GM19328 (cell line): ENCODE measurements at regions not wholly inside any gene's neighbourhood (a gene's known extent, or its start where the extent isn't known, plus 50 kb on each side); places are given as distances from the start of the nearest gene placed in this dataset.

ENCODE experiments used
- ATAC-seq: cut with Tn5 transposase; IDR thresholded peaks from one replicate; pipeline ENCODE4 v1.9.1; 2021; ENCODE audit warnings: mild to moderate bottlenecking, moderate library complexity; ENCODE audit not compliant: unreplicated experiment

DNA sequence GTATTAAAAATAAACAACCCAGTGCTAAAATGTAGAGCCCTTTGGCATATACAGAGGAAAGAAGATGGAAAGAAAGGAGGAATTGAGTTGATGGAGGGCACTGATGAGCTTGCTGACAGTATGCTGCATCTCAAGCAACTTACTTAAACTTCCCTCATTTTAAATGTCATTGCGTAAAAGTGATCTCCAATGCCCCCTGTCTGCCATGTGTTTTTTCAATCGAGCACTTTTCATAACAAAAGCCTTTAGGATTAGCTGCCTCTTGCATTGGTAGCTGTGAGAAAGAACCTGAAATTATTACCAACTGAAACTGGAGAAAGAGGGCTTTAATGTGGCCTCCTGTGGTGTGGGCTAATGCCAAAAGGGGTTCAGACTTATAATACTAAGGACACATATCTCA lies 541.6 kb downstream of the SUCLA2 start:
- ATAC-seq = no peak

DNA sequence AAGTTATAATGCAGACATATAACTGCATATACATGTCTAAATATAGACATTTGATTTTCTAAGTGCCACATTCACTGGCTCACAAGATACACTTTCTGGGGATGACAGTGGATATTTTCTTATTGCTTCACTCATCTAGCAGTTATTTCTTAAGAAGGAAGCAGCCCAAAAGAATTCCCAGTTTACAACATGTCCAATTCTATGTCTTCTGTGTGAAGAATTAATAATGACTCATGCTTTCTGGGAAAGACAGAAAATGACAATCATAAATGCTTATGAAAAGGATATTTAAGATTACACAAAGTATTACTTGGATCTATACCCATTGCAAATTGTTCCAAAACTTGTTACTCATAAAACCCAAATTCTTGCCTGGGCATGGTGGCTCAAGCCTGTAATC lies 543.4 kb downstream of the SUCLA2 start:
- no peak for ATAC-seq

DNA sequence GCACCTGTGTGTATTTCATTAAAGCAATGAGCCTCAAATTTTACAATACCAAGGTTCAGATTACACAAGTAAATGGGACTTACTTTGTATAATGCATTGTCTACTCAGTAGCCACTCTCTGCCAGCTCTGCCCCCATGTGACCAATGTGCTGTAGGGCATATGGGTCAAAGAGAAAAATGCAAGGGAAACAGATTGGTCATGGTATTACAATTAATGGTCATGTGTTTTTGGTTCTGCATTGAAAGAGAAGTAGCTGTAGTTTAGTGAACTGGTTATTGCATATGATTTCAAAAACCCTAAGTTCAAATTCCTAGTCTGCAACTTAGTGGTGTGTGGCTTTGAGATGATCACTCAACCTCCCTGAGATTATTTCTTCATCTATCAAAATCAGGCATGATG lies 545.4 kb downstream of the SUCLA2 start:
- ATAC-seq = no peak

DNA sequence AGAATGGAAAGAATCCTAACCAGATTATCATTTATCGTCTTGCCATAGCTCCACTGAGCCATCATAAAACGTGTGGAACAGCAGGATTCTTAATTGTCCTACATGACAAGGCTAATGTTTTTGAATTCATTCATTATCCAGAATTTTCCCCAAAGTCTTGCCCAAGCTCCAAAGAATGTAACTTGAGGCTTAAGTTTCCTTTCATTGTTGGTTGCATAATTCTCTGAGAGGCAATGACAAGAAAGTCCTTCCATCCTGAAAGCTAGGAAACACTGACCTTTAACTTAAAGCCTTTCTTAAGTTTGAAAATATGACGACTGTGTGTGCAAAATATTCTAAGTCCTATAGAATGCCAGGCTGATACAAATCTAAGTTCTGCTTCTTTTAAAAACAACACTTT lies 546.1 kb downstream of the SUCLA2 start:
- no peak for ATAC-seq

DNA sequence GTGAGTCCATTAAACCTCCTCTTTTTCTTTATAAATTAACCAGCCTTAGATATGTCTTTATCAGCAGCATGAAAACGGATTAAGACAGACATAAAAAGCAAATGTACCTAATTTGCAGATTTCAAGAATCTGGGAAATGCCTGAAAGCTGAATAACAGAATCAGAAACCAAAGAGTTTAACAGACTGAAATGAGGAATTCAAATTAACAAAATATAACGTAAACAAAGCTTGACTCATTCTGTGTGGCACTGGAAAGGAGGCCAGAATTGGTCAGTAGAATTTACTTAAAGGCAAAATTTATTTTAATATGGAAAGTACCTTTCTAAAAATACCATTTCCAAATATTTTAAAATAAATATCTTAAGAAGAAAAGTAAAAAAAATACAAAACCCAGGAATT lies 540.6 kb upstream of the HTR2A start:
- no peak for ATAC-seq

DNA sequence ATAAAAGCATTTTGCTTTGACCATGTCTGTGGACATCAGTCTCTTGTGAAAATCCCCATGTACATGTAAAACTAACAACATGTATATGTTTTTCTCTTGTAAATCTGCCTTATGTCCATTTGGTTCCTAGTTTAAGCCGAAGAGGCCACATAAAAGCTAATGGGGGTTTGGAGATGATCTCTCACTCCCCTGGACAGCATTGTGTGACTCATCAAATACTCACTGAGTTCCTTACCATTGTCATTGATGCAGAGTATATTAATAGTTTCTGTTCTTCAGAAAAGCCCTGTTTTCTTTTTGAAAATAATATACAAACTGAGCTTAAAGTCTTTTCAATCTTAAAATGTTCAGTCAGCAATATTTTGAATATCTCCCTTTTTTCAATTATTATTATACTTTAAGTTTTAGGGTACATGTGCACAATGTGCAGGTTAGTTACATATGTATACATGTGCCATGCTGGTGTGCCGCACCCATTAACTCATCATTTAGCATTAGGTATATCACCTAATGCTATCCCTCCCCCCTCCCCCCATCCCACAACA lies 536.7 kb upstream of the HTR2A start:
- no peak for ATAC-seq

DNA sequence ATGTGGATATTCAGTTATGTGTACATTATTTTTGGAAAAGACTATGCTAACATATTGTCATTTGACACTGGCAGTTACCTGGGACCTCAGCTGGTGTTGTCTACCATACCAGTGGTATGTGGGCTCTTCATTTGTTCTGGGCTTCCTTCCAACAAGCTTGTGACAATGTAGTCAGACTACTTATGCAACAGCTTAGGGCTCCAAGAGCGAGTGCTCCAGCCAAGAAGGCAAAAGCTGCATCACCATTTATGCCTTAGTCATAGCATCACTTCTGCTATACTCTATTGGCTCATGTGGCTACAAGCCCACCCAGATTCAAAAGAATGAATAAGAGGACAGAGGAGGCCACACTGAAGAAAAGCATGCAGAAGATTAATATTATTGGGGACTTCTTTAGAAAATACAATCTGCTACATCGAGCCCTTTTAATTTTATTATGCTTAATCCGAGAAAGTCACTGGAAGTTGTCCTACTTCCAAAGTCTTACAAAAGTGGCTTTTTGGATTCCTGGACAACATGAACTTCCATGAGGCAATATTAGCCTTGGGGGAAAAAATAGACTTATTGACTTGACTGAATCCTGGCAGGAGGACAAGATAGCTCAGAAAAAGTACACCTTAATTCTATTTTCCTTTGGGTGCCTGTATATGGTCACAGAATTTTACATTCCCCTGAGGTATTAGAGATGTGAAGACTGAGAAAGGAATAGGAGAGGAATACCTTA lies 529.4 kb upstream of the HTR2A start:
- no peak for ATAC-seq

DNA sequence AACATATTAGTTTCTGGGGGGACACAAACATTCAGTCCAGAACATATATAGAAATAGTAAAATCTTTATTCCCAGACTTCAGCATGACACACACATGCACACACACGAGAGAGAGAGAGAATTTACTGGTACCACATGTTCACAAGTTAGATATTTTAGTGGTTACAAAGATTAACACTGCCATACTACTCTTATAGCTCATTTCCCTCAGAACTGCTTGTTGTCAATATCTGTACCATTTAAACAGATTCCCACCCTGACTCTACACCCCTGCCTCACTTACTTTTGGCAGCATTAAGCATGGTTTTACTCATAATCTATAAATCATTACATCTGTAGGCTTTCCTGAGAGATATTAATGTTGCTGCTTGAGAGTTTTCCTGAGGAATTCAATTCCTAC lies 524.7 kb upstream of the HTR2A start:
- no peak for ATAC-seq

DNA sequence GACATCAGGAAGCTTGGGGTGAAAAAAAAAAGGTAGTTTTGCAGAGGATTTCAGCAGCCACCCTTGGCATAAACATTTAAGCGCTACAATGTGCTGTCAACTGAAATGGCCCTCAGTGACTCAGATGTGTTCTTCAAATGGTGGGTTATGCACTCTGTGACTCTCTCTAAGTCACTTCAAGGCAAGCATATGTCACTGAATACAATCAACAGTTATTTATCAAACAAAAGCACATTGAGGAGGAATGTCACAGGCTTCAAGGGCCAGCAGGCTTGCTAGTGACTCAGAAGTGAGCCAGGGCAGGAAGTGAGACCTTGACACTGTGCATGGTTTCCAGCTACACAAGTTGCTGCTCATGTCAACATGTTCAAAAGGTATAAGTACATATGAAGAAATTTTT lies 523.7 kb upstream of the HTR2A start:
- no peak for ATAC-seq

DNA sequence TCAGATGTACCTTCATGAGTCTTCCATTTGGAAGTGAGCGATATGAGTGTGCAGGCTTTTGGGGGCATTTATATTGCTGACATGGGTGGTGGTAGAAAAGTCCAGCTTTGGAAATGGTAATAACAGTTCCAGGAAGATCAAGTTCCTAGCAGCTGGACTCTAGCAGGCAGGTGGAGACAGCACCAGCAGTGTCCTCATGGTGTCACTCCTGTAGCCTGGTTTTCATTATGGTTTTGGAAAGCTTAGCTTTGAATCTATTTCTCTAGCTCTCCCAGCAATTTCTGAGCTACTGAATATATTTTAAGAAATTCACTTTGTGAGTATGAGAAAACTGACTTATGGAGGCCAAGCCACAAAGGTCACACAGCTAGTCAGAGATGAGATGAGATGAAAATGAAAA lies 523.2 kb upstream of the HTR2A start:
- ATAC-seq = no peak

DNA sequence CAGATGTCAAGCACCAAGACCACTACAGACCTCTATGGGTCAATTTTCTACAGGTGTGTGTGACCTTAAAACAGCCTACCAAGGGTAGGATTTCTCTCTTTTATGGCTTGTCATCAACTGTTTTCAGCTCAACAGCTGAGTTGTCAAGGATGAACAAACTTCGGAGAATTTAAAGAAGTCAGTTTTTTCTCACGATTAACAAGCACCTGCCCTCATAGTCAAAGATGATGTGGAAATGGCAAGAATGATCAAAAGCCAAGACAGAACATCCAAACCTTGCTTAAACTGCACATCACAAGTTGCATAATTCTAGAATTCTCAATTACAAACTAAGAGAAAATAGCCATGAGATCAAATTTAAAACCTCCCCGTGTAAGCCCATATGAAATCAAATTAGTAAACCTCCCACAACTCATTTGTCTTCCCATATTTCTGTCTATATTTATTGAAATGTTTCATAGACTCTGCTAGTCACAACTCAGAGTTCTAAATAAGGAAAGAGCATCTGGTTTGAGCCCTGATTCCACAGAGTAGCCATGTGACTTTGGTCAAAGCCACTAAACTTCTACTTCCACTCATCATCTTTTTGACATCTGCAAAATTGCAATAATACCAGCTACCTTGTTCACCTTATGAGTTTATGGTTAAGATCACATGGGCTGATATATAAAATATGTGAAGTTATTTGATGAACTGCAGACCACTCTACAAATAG lies 521.5 kb upstream of the HTR2A start:
- ATAC-seq = no peak

DNA sequence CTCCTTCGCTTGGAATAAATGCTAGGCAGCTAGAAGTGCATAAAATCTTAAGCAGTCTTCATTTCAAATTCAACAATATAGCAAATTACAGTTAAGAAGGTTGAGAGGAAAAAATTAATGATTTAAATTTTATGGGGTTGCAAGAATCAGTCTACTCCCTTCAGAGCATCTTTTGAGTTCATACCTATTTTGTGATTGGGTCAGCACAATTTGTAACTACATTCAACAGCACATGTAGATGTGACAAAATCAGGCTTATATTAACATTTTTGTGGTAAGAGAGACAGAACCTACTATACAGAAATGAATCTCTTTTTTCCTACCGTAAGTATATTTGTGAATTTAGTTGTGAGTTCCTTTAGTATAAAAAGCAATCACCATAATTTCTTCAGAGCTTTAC lies 520.6 kb upstream of the HTR2A start:
- no peak for ATAC-seq

DNA sequence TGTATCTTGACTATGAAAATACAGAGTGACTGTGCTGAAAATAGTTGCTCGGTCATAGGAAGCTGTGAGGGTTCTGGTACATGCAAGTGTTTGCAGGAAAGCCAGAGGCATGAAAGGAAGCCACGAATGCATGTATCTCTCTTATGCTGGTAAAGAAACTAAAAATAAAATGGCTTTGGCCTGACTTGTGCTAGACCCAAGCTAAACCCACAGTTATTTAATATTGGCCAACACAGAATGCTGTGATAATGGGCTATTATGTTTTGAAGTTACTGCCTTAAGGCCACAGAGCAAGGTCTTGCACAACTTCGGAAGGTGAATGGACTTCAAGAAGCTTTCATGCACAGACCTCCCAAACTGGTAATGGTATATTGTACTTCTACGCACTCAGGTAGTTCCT lies 518.2 kb upstream of the HTR2A start:
- no peak for ATAC-seq

DNA sequence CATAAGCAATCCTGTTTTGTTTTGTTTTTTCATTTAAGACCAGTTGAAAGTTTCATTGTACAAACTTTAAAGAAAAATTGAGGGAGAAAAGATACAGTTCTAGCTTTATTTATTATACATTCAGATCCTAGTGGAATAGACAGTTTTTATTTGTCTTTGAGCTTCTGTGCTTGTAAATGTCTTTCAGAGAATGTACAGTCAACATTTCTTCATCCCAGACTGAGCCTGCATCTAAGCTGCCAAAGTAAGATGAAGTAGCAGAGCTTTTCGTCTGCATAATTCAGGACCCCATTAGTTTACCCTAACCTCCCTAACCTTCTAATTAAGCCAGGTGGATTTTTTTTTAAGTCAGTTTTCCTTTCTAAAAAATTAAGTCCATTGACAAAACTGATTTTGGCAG lies 516.7 kb upstream of the HTR2A start:
- no peak for ATAC-seq

DNA sequence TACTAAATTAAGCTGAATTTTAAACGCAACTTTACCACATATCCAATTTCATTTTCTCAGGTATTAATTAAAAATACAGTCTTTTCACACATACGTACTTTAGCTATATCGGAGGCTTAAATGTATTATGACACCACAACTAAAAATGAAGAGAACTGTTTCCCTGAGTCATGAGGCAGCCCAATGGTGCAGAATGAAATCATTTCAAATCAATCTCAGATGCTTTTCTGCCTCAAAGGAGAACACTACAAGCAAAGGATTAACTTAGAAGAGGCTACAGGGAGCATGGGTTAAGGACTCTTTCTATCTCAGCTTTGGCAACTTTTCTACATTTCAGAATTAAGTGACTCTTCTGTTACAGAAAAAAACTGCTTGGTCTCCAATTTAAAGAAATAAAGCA lies 516.3 kb upstream of the HTR2A start:
- no peak for ATAC-seq

DNA sequence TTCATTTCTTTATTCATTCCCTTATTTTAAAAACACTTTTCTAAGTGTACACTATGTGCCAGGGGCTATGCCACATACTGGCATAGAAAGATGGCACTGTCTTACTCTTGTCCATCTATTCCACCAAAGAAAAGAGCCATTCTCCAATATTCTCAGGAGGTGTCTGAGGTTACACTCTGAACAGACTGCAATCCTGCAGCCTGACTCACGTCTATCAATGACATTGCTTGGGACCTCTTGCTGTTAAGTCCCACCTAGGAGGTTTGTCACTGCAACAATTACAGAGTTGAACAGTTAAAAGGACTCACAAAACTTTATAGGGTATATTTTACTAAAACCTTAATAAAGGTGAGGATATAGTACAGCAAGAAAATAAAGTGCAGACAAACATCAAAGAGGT lies 512.9 kb upstream of the HTR2A start:
- ATAC-seq = no peak

DNA sequence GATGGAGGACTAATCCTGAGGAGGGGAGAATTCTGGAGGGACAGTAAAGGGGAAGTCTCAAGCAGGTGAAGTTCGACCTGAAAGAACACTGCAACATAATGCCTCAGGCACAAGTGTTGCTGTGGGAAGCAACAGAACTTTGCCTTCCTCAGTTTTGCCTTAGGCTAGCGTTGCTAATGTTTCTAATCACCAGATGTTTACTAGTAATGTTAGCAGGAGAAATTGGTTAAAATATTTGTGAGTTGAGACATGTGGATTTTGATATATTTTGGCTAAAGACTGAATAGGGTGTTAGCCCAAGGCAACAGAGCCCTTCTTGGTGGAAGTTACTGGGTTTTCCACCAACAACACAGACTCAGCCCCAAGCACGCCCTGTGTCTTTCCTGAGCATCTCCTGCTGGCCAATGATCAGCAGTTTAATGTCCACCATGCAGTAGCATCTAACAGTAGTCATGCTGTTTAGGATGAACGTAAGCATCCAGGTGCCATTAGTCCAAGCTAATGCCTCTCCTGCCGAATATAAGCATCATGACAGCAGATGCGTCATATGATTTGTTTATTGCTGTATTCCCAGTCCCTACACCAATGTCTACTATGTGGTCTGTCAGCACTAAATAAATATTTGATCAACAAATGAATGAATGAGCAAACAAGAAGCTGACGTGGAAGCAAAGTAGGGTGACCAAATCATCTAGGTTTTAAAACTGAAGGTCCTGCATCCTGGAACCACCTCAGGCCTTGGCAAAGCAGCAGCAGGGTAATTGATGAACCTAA lies 511.9 kb upstream of the HTR2A start:
- ATAC-seq = no peak

DNA sequence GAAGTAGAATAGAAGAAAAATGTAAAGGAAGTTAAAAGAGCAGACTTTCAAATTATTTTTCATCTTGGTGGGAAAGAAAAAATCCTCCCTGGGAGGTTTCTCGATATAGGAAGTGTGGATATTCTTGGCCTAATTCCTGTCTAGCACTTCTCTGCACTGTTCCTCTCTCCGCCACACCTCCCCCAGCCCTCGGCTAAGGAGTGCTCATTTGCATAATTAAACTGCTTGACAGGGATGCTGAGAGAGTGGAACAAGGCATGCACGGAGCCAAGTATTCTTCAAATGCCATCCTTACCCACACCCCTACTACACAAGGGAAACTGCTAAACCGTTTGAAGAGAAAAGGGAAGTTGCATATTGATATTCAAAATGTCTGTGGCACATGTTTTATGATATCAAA lies 511.0 kb upstream of the HTR2A start:
- ATAC-seq = no peak

DNA sequence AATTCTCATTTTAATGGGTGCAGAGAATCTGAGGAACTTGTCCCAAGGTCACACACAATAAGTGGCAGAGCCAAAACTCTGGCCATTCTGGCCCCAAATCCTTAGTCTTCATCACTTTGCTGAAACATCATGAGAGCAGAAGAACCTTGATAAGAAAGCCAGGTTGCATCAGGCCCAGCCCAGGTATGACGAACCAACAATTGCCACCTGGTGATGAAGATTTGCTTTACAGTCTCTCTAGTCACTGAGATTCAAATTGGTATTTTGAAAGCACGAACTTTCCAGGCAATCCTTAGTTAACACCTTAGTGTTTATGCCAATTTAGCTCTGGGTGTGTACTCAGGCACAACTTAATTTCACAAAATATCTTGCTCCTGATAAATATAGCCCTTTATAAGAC lies 502.7 kb upstream of the HTR2A start:
- no peak for ATAC-seq

DNA sequence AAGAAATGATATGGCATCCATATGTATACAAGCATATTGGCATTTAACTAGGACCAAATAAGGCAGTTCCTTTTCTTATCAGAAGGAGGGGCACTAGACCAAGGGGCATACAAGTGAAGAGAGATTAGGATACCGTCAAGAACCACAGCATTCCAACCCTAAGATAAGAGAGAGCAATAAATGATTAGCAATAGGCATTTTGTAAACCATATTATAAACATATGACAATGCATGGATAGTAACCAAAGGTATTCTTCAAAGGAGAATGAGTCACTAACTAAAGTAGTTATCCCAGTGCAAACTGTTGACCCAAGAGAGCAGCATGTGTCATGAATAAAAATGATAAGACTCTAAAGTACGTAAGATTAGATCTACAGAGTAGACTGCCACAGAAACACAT lies 500.9 kb upstream of the HTR2A start:
- no peak for ATAC-seq

DNA sequence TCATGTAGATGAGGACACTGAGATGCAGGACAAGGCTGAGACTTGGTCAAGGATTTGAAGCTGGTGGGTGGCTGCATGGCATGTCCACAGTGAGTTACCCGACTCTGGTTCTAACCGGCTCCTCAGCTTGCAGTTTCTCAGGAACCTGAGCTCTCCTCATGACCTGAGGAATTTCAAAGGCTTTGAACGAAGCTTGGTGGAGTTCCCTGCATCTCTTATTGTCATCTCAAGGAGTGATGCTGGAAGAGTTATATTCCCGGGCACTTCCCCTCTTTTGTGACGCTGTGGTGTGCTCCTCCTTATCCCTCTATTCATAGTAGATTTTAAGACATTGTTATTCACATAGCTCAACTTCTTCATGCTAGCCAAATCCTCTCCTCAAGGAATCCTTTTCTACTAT lies 500.1 kb upstream of the HTR2A start:
- no peak for ATAC-seq

DNA sequence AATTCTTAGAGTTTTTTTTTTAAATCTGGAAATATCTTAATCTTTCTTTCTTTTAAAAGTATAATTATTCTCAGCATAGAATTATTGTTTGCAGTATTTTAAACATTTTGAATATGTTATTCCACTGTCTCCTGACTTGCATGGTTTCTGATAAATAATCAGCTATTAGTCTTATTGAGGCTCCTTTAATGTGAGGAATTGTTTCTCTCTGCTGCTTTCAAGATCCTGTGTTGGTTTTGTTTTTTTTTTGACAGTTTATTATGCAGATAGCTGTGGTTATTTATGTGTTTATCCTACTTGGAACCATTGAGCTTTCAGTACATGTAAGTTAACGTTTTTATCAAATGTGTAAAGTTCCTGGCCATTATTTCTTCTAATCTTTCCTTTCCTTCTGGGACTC lies 477.9 kb upstream of the HTR2A start:
- no peak for ATAC-seq
